Astrocyte (in vitro differentiated cells and primary cell): ENCODE measurements at regions not wholly inside any gene's neighbourhood (a gene's known extent, or its start where the extent isn't known, plus 50 kb on each side); places are given as distances from the start of the nearest gene placed in this dataset.

Experiments used
- CTCF ChIP-seq: IDR thresholded peaks from 2 replicates; pipeline ENCODE4 v1.5.1; 2011; ENCODE audit warnings: low read depth, mild to moderate bottlenecking, inconsistent platforms, low read length, moderate library complexity; ENCODE audit not compliant: insufficient read depth
- EZH2 ChIP-seq: IDR thresholded peaks from 2 replicates; pipeline ENCODE4 v1.6.1; 2012; ENCODE audit warnings: mild to moderate bottlenecking, low read length, inconsistent platforms; ENCODE audit not compliant: insufficient read depth

- TF ChIP-seq CTCF (no peak), EZH2 (no peak)
Measured at GRCh38 chr1:99534638-99534930, 111.3 kb upstream of the PALMD start.
